Right atrium auricular region (tissue), 2 donors: ENCODE measurements at regions not wholly inside any gene's neighbourhood (a gene's known extent, or its start where the extent isn't known, plus 50 kb on each side); places are given as distances from the start of the nearest gene placed in this dataset.
A peak's percentile ranks its signal among the peaks of the same experiment; 100 is the strongest.

Experiments
- DNase-seq: peaks from one replicate; pipeline ENCODE4 v3.0.0-alpha.2; 2019; ENCODE audit warnings: low spot score
- H3K27ac ChIP-seq, 2 donors: fragments of 200-600 bp; sonication (generic); 1 replicate in 1 of 2; 2 replicates in 1 of 2; pipeline ENCODE4 v1.5.1; 2016 to 2019
- H3K27me3 ChIP-seq, 2 donors: fragments of 200-600 bp; sonication (generic); one replicate each; pipeline versions ENCODE4 v1.5.1 to v1.6.0; 2017 to 2019
- H3K36me3 ChIP-seq: fragments of 200-600 bp; sonication (generic); one replicate; pipeline ENCODE4 v1.5.1; 2016
- H3K4me1 ChIP-seq, 2 donors: fragments of 200-600 bp; sonication (generic); one replicate each; pipeline versions ENCODE4 v1.5.1 to v1.6.0; 2017 to 2019
- H3K4me3 ChIP-seq, 2 donors: fragments of 200-600 bp; sonication (generic); 1 replicate in 1 of 2; 2 replicates in 1 of 2; pipeline ENCODE4 v1.5.1; 2017 to 2019; ENCODE audit warnings: mild to moderate bottlenecking in 1 of 2, moderate library complexity in 1 of 2
- H3K9me3 ChIP-seq, 2 donors: fragments of 200-600 bp; sonication (generic); one replicate each; pipeline ENCODE4 v1.5.1; 2019
- TF ChIP-seq, protein P1 (sequence below), 2 donors: fragments of 200-600 bp; sonication (generic); IDR thresholded peaks; one replicate each; pipeline ENCODE4 v1.5.1; 2019; ENCODE audit warnings: antibody characterized with exemption in 2 of 2

DNA sequence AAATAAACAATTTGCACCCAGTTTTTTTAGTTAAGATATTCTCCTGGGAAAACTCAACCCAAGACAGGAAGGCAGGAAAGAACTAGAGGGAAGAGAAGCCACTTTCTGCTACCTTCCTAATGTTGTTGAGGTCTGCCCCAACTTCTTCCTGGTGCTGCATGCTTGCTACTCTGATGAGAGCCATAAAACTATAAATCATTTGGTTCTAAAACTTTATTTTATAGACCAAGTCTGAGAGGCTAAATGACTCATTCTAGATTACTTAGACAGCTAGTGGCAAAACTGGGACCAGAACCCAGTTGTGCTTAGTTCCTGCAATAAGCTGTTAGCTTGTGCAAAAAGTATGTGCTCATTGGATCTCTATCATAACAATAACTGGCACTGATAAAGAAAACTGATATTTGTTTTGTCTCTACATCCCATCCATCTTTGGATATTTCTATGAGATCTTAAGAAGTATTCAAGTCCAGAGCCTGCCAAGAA, 344.9 kb upstream of the SLC14A2 start:
- Histone ChIP-seq H3K36me3 (no peaks in the 10 kb centered on the region), H3K9me3 (peaks cover 0 to 20% of the 10 kb centered on the region in 2 donors), H3K4me3 (no peak overlapping the region), H3K27me3 (no peaks in the 10 kb centered on the region), H3K4me1 (no peaks in the 10 kb centered on the region), H3K27ac (no peak overlapping the region)
- TF ChIP-seq, protein P1, sequence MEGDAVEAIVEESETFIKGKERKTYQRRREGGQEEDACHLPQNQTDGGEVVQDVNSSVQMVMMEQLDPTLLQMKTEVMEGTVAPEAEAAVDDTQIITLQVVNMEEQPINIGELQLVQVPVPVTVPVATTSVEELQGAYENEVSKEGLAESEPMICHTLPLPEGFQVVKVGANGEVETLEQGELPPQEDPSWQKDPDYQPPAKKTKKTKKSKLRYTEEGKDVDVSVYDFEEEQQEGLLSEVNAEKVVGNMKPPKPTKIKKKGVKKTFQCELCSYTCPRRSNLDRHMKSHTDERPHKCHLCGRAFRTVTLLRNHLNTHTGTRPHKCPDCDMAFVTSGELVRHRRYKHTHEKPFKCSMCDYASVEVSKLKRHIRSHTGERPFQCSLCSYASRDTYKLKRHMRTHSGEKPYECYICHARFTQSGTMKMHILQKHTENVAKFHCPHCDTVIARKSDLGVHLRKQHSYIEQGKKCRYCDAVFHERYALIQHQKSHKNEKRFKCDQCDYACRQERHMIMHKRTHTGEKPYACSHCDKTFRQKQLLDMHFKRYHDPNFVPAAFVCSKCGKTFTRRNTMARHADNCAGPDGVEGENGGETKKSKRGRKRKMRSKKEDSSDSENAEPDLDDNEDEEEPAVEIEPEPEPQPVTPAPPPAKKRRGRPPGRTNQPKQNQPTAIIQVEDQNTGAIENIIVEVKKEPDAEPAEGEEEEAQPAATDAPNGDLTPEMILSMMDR (IDR thresholded peaks at IDR 0.05) = no peak
- DNase-seq = no peak

DNA sequence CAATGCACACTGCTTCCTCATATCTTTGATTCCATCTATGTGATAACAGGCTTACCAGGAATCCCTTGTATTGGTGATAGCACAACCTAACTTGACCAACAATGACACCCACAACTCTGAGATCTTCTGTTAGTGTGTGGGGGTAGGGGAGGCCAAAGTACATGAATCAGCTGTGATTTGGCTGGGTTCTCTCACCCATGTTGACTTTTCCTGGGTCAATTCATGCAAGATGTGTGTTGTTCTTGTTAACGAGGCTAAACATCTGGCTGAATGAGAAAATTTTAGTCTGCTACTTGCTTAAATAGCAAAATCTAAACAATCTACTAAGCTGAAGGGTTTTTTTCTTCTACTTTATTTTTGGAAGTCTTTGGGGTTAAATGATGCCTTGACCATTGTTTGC, 341.2 kb upstream of the SLC14A2 start:
- Histone ChIP-seq H3K36me3 (no peaks in the 10 kb centered on the region), H3K4me3 (no peak overlapping the region), H3K27ac (no peak overlapping the region), H3K4me1 (no peaks in the 10 kb centered on the region), H3K27me3 (no peaks in the 10 kb centered on the region), H3K9me3 (peaks cover 0 to 24% of the 10 kb centered on the region in 2 donors)
- DNase-seq = no peak
- TF ChIP-seq, protein P1 (IDR thresholded peaks at IDR 0.05) = no peak

DNA sequence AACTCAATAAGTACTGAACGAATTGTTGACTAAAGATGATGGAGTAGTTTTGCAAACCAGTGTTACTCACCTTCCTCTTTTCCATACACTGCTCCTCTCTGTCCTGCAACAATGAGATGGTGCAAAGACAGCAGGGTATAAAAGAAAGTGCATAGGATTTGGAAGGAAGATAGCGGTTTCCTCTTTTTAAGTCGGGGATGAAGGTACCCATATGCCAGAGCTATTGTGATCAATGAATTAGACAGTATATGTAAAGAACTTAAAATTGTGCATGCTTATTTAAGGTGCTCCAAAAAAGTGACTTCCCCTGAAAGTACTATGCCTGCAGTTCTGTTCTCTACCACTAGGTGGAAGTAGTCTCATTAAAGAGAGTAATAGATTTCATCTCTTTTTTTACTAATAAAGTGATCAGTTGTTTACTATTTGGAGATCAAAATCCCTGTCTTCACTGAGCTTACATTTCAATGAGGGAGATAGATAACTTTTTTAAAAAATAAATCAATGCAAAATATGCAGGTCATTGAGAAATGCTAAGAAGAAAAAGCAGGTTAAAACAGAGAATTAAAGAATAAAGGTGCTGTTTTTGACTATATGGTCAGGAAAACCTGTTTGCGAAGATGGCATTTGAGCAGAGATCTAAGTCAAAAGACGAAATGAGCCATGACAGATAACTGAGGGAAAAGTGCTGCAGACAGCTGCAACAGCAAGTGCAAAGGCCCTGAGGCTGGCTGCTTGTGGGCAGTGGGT, 339.7 kb upstream of the SLC14A2 start:
- DNase-seq = no peak
- Histone ChIP-seq H3K27ac (no peak overlapping the region), H3K9me3 (peaks cover 0 to 24% of the 10 kb centered on the region in 2 donors), H3K27me3 (no peaks in the 10 kb centered on the region), H3K4me3 (no peak overlapping the region), H3K4me1 (no peaks in the 10 kb centered on the region), H3K36me3 (no peaks in the 10 kb centered on the region)
- TF ChIP-seq, protein P1 (IDR thresholded peaks at IDR 0.05) = peak; percentile 55 to 74

DNA sequence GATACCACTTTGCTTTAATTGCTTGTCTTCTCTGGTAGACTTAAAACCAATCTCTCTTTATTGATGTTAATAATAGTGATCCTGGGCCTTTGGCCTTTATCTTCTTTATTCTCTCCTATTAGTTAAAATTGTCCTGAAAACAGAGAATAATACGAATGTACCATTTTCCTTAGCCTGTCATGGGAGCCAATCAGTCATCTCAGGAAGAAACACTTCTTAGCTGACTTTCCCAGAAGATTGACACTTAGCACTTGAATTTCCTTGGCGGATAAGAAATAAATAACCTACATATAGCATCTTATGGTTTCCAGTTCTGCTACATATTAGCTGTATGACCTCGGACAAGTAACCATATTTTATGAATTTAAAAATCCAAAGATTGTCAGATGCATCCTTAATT, 338.4 kb upstream of the SLC14A2 start:
- Histone ChIP-seq H3K36me3 (no peaks in the 10 kb centered on the region), H3K27me3 (no peaks in the 10 kb centered on the region), H3K4me1 (no peaks in the 10 kb centered on the region), H3K27ac (no peak overlapping the region), H3K9me3 (peaks cover 0 to 12% of the 10 kb centered on the region in 2 donors), H3K4me3 (no peak overlapping the region)
- no peak for DNase-seq
- TF ChIP-seq, protein P1 (IDR thresholded peaks at IDR 0.05) = no peak

DNA sequence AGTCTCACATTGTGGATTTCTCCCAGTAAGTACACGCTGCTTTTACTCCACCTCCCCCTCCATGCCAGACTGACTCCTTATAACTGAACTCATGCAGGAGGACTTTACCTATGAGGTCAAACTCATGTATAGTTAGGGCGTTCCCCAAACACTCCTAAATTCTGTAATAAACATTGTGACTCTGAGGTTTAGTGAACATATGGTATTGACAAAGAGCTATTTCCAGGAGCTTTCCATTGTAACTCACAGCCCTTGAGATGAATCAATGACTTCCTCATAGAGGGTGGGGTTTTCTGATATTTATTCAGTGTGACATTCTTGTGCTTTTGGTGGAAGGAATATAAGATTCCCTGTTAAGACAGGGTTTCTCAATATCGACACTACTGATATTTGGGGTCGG, 337.4 kb upstream of the SLC14A2 start:
- H3K9me3 ChIP-seq = peaks cover 0 to 11% of the 10 kb centered on the region in 2 donors
- no peaks in the 10 kb centered on the region for H3K36me3 ChIP-seq
- TF ChIP-seq, protein P1 (IDR thresholded peaks at IDR 0.05) = no peak
- no peak overlapping the region for H3K27ac ChIP-seq
- no peaks in the 10 kb centered on the region for H3K4me1 ChIP-seq
- DNase-seq = no peak
- H3K27me3 ChIP-seq = no peaks in the 10 kb centered on the region
- no peak overlapping the region for H3K4me3 ChIP-seq
